Heart left ventricle (tissue), 13 donors: ENCODE measurements at regions not wholly inside any gene's neighbourhood (a gene's known extent, or its start where the extent isn't known, plus 50 kb on each side); places are given as distances from the start of the nearest gene placed in this dataset.

Source experiments
- POLR2A ChIP-seq, 2 donors: fragments of 450-650 bp; IDR thresholded peaks; one replicate each; pipeline ENCODE4 v1.6.1; 2017; ENCODE audit warnings: antibody characterized with exemption in 2 of 2, mild to moderate bottlenecking in 2 of 2, moderate library complexity in 2 of 2
- TF ChIP-seq, protein P1 (sequence below), 12 donors: fragments of 200-600 bp; sonication (generic) in 4 of 12; IDR thresholded peaks; one replicate each; pipeline versions ENCODE4 v1.5.0 to v1.8.0; 2018 to 2022; ENCODE audit warnings: antibody characterized with exemption in 12 of 12, mild to moderate bottlenecking in 5 of 12
- donor health status: ischemic (EF 13 %, LVEDD 7.1; RV severe dilation, severe dysfunction).
- donor health status: DM: no; HTN: yes; CAD: no.
- donor health status: DM: no; HTN: no; CAD: no.
- donor health status: ischemic (EF 25% LVEDD 6.9; RV normal size, moderate dysfunction).
- donor health status: ischemic (EF 25% LVEDD 5.7; RV mildly dilated, moderate dysfunction).
- donor health status: ischemic (EF 35%, LVEDD 5.7; RV mildly dilated, moderate dysfunction).
- donor health status: nonischemic (EF 11% LVEDD 7.7; RV severe dilation, severe dysfunction).
- donor health status: DM: yes; HTN: yes; CAD: no.
- donor health status: PGD.
- donor health status: ischemic (EF 29% LVEDD 5.4; RV normal size, mild dysfunction).
- donor health status: nonischemic (EF 23%, LVEDD 6.1; RV moderate dilation, normal function).

DNA sequence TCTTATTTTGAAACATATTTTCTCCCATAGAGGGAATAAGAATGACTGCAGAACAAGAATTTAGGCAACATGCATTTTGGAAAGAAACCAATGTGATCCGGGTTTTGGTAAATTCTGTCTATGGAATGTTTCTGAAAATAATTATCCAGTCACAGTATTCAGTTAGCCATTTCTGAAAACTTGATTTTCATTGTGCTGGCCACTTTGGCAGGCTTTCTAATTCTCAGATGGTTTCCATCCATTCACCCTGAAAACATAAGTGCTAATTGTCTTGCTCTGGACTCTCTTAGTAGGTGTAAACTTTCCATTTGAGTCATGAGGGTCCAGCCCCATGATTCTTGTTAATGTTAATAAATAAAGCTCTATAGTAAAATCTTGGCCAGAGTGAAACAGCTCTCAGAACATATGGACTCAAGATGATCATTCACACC is 176.5 kb downstream of the RBM43 start:
- TF ChIP-seq POLR2A (IDR thresholded peaks at IDR 0.05): no peak
- TF ChIP-seq, protein P1, sequence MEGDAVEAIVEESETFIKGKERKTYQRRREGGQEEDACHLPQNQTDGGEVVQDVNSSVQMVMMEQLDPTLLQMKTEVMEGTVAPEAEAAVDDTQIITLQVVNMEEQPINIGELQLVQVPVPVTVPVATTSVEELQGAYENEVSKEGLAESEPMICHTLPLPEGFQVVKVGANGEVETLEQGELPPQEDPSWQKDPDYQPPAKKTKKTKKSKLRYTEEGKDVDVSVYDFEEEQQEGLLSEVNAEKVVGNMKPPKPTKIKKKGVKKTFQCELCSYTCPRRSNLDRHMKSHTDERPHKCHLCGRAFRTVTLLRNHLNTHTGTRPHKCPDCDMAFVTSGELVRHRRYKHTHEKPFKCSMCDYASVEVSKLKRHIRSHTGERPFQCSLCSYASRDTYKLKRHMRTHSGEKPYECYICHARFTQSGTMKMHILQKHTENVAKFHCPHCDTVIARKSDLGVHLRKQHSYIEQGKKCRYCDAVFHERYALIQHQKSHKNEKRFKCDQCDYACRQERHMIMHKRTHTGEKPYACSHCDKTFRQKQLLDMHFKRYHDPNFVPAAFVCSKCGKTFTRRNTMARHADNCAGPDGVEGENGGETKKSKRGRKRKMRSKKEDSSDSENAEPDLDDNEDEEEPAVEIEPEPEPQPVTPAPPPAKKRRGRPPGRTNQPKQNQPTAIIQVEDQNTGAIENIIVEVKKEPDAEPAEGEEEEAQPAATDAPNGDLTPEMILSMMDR (IDR thresholded peaks at IDR 0.05): no peak
